GM23338 (cell line): ENCODE measurements at regions not wholly inside any gene's neighbourhood (a gene's known extent, or its start where the extent isn't known, plus 50 kb on each side); places are given as distances from the start of the nearest gene placed in this dataset.

ENCODE experiments used
- ATAC-seq: fragments of 200-7000 bp; cut with Tn5 transposase; 3 replicates; pipeline ENCODE4 v1.9.1; 2020
- DNase-seq: peaks from one replicate; pipeline ENCODE4 v3.0.0-alpha.2; 2015; ENCODE audit warnings: low spot score
- H2AFZ ChIP-seq: fragments of 200-600 bp; sonication (generic); 2 replicates; pipeline ENCODE4 v1.8.0; 2016; ENCODE audit warnings: antibody characterized with exemption, mild to moderate bottlenecking, moderate library complexity
- H3F3A ChIP-seq: fragments of 200-600 bp; sonication (generic); replicated peaks from 2 replicates; pipeline ENCODE4 v1.8.0; 2017; ENCODE audit warnings: antibody characterized with exemption, mixed run types, low read depth
- H3K27ac ChIP-seq: fragments of 200-600 bp; sonication (generic); 2 replicates; pipeline ENCODE4 v1.6.1; 2016; ENCODE audit warnings: low read depth
- H3K27me3 ChIP-seq: fragments of 200-600 bp; sonication (generic); 2 replicates; pipeline ENCODE4 v1.8.0; 2016; ENCODE audit warnings: mild to moderate bottlenecking, mixed run types, moderate library complexity; ENCODE audit not compliant: insufficient read depth
- H3K36me3 ChIP-seq: fragments of 200-600 bp; sonication (generic); 2 replicates; pipeline ENCODE4 v1.8.0; 2016; ENCODE audit warnings: mild to moderate bottlenecking; ENCODE audit not compliant: insufficient read depth
- H3K4me1 ChIP-seq: fragments of 200-600 bp; sonication (generic); 2 replicates; pipeline ENCODE4 v1.8.0; 2016; ENCODE audit warnings: mild to moderate bottlenecking, moderate library complexity; ENCODE audit not compliant: insufficient read depth
- H3K4me2 ChIP-seq: fragments of 200-600 bp; sonication (generic); 2 replicates; pipeline ENCODE4 v1.7.1; 2017; ENCODE audit warnings: mixed run types
- H3K4me3 ChIP-seq: fragments of 200-600 bp; sonication (generic); 2 replicates; pipeline ENCODE4 v1.6.1; 2016; ENCODE audit warnings: mixed run types
- H3K79me2 ChIP-seq: fragments of 200-600 bp; sonication (generic); replicated peaks from 2 replicates; pipeline ENCODE4 v1.8.0; 2017; ENCODE audit warnings: mild to moderate bottlenecking; ENCODE audit not compliant: insufficient read depth
- H3K9me2 ChIP-seq: fragments of 200-600 bp; sonication (generic); 2 replicates; pipeline ENCODE4 v1.8.0; 2017; ENCODE audit not compliant: insufficient read depth
- H4K20me1 ChIP-seq: fragments of 200-600 bp; sonication (generic); replicated peaks from 2 replicates; pipeline ENCODE4 v1.8.0; 2017; ENCODE audit warnings: mild to moderate bottlenecking; ENCODE audit not compliant: insufficient read depth
- H3K27ac Mint-ChIP-seq: 2 replicates; pipeline ENCODE4 v1.8.0; 2020; ENCODE audit warnings: inconsistent platforms, mild to moderate bottlenecking, moderate library complexity, mixed read lengths
- H3K27me3 Mint-ChIP-seq: 3 replicates; pipeline ENCODE4 v1.8.0; 2022; ENCODE audit warnings: low read depth, mild to moderate bottlenecking, moderate library complexity, mixed read lengths, inconsistent platforms; ENCODE audit not compliant: insufficient read depth, poor library complexity
- H3K36me3 Mint-ChIP-seq: 3 replicates; pipeline ENCODE4 v1.8.0; 2021; ENCODE audit warnings: low read depth, mild to moderate bottlenecking, inconsistent platforms, moderate library complexity, mixed read lengths
- H3K4me1 Mint-ChIP-seq: 3 replicates; pipeline ENCODE4 v1.8.0; 2020; ENCODE audit warnings: mild to moderate bottlenecking, inconsistent platforms, mixed read lengths
- H3K4me3 Mint-ChIP-seq: 3 replicates; pipeline ENCODE4 v1.8.0; 2021; ENCODE audit warnings: moderate library complexity, mild to moderate bottlenecking, inconsistent platforms, mixed read lengths
- H3K9me3 Mint-ChIP-seq: 3 replicates; pipeline ENCODE4 v1.8.0; 2020; ENCODE audit warnings: moderate library complexity, mild to moderate bottlenecking, inconsistent platforms, mixed read lengths
- EZH2 ChIP-seq: fragments of 200-600 bp; sonication (generic); IDR thresholded peaks from one replicate; pipeline ENCODE4 v1.8.0; 2017; ENCODE audit warnings: antibody characterized with exemption, mild to moderate bottlenecking, low read depth; ENCODE audit not compliant: unreplicated experiment
- EZH2phosphoT487 ChIP-seq: fragments of 200-600 bp; sonication (generic); IDR thresholded peaks from one replicate; pipeline ENCODE4 v1.8.1; 2018; ENCODE audit warnings: antibody characterized with exemption; ENCODE audit not compliant: unreplicated experiment
- JUNB ChIP-seq: IDR thresholded peaks from one replicate; pipeline ENCODE4 v1.6.1; 2016; ENCODE audit warnings: antibody characterized with exemption; ENCODE audit not compliant: unreplicated experiment
- STAT1 ChIP-seq: IDR thresholded peaks from one replicate; pipeline ENCODE4 v1.6.1; 2016; ENCODE audit warnings: antibody characterized with exemption; ENCODE audit not compliant: unreplicated experiment
- ZNF331 ChIP-seq: fragments of 250-450 bp; sonication (Bioruptor Pico); IDR thresholded peaks from 2 replicates; pipeline ENCODE4 v1.5.0; 2020; ENCODE audit warnings: low read depth, mild to moderate bottlenecking, moderate library complexity
- TF ChIP-seq, protein P1 (sequence below), 2 experiments: fragments of 200-600 bp in 1 of 2; sonication (generic) in 1 of 2; conservative IDR thresholded peaks; 2 replicates each; pipeline versions ENCODE4 v1.5.1 to v1.6.1; 2016 to 2017; ENCODE audit warnings: antibody characterized with exemption in 2 of 2, low read depth in 2 of 2, mild to moderate bottlenecking in 2 of 2, moderate library complexity in 1 of 2
- TF ChIP-seq, protein P2 (sequence below): IDR thresholded peaks from 2 replicates; pipeline ENCODE4 v1.6.1; 2016; ENCODE audit warnings: antibody characterized with exemption
- TF ChIP-seq, protein P3 (sequence below): fragments of 250-450 bp; sonication (Bioruptor Pico); IDR thresholded peaks from 2 replicates; pipeline ENCODE4 v1.5.0; 2020; ENCODE audit warnings: mild to moderate bottlenecking, moderate library complexity

DNA sequence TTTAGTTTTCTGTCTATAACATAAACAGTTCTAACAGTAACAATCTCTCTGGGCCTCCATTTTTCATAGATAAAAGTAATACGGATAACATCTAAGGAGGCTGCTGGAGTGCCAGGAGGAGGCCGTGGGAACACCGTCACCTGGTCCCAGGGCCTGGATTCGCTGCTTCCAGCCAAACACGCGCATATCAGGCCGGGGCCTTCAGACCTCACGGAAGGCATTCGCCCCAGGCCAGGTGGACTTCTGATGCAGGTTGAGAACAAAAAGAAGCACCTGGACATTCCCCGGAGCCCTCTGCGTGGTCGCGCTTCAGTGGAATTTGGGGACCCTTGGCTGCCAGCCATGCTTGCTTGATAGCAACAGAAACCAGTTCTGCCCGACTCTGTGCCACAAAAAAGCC is 113.1 kb upstream of the GUCA2B start:
- H3K36me3 Mint-ChIP-seq = no peaks in the 10 kb centered on the region; the same call in 2 of the 3 replicates

More for the DNA sequence above, 113.1 kb upstream of the GUCA2B start:
- Mint-ChIP-seq H3K4me1 (0 out of 3 replicates have a peak, but pooled peaks cover 2% of the 10 kb centered on the region), H3K4me3 (no peak overlapping the region), H3K27ac (no peak overlapping the region), H3K27me3 (peaks cover 2% of the 10 kb centered on the region), H3K9me3 (no peaks in the 10 kb centered on the region)
- H3K4me2 ChIP-seq = no peak overlapping the region
- H3K36me3 ChIP-seq = no peaks in the 10 kb centered on the region
- no peak for DNase-seq
- 0 out of 2 replicates have a peak, but pooled peaks cover 4% of the 10 kb centered on the region for H3K9me2 ChIP-seq
- H3K4me3 ChIP-seq = no peak overlapping the region
- no peak for ATAC-seq
- no peaks in the 10 kb centered on the region for H3K79me2 ChIP-seq
- peaks cover 6% of the 10 kb centered on the region; the same call in 1 of the 2 replicates for H3K27me3 ChIP-seq
- TF ChIP-seq, protein P1, sequence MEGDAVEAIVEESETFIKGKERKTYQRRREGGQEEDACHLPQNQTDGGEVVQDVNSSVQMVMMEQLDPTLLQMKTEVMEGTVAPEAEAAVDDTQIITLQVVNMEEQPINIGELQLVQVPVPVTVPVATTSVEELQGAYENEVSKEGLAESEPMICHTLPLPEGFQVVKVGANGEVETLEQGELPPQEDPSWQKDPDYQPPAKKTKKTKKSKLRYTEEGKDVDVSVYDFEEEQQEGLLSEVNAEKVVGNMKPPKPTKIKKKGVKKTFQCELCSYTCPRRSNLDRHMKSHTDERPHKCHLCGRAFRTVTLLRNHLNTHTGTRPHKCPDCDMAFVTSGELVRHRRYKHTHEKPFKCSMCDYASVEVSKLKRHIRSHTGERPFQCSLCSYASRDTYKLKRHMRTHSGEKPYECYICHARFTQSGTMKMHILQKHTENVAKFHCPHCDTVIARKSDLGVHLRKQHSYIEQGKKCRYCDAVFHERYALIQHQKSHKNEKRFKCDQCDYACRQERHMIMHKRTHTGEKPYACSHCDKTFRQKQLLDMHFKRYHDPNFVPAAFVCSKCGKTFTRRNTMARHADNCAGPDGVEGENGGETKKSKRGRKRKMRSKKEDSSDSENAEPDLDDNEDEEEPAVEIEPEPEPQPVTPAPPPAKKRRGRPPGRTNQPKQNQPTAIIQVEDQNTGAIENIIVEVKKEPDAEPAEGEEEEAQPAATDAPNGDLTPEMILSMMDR (conservative IDR thresholded peaks at IDR 0.05; ENCODE audit: low read depth in 2 of 2) = no peak
- TF ChIP-seq ZNF331 (CRISPR knock-in tag) (no peak), STAT1 (no peak), JUNB (no peak), EZH2 (no peak), EZH2phosphoT487 (no peak)
- TF ChIP-seq, protein P2, sequence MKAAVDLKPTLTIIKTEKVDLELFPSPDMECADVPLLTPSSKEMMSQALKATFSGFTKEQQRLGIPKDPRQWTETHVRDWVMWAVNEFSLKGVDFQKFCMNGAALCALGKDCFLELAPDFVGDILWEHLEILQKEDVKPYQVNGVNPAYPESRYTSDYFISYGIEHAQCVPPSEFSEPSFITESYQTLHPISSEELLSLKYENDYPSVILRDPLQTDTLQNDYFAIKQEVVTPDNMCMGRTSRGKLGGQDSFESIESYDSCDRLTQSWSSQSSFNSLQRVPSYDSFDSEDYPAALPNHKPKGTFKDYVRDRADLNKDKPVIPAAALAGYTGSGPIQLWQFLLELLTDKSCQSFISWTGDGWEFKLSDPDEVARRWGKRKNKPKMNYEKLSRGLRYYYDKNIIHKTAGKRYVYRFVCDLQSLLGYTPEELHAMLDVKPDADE = no peak
- TF ChIP-seq, protein P3, sequence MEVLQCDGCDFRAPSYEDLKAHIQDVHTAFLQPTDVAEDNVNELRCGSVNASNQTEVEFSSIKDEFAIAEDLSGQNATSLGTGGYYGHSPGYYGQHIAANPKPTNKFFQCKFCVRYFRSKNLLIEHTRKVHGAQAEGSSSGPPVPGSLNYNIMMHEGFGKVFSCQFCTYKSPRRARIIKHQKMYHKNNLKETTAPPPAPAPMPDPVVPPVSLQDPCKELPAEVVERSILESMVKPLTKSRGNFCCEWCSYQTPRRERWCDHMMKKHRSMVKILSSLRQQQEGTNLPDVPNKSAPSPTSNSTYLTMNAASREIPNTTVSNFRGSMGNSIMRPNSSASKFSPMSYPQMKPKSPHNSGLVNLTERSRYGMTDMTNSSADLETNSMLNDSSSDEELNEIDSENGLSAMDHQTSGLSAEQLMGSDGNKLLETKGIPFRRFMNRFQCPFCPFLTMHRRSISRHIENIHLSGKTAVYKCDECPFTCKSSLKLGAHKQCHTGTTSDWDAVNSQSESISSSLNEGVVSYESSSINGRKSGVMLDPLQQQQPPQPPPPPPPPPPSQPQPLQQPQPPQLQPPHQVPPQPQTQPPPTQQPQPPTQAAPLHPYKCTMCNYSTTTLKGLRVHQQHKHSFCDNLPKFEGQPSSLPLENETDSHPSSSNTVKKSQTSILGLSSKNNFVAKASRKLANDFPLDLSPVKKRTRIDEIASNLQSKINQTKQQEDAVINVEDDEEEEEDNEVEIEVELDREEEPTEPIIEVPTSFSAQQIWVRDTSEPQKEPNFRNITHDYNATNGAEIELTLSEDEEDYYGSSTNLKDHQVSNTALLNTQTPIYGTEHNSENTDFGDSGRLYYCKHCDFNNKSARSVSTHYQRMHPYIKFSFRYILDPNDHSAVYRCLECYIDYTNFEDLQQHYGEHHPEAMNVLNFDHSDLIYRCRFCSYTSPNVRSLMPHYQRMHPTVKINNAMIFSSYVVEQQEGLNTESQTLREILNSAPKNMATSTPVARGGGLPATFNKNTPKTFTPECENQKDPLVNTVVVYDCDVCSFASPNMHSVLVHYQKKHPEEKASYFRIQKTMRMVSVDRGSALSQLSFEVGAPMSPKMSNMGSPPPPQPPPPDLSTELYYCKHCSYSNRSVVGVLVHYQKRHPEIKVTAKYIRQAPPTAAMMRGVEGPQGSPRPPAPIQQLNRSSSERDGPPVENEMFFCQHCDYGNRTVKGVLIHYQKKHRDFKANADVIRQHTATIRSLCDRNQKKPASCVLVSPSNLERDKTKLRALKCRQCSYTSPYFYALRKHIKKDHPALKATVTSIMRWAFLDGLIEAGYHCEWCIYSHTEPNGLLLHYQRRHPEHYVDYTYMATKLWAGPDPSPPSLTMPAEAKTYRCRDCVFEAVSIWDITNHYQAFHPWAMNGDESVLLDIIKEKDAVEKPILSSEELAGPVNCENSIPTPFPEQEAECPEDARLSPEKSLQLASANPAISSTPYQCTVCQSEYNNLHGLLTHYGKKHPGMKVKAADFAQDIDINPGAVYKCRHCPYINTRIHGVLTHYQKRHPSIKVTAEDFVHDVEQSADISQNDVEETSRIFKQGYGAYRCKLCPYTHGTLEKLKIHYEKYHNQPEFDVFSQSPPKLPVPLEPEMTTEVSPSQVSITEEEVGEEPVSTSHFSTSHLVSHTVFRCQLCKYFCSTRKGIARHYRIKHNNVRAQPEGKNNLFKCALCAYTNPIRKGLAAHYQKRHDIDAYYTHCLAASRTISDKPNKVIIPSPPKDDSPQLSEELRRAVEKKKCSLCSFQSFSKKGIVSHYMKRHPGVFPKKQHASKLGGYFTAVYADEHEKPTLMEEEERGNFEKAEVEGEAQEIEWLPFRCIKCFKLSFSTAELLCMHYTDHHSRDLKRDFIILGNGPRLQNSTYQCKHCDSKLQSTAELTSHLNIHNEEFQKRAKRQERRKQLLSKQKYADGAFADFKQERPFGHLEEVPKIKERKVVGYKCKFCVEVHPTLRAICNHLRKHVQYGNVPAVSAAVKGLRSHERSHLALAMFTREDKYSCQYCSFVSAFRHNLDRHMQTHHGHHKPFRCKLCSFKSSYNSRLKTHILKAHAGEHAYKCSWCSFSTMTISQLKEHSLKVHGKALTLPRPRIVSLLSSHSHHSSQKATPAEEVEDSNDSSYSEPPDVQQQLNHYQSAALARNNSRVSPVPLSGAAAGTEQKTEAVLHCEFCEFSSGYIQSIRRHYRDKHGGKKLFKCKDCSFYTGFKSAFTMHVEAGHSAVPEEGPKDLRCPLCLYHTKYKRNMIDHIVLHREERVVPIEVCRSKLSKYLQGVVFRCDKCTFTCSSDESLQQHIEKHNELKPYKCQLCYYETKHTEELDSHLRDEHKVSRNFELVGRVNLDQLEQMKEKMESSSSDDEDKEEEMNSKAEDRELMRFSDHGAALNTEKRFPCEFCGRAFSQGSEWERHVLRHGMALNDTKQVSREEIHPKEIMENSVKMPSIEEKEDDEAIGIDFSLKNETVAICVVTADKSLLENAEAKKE (CRISPR knock-in tag) = no peak
- no peak overlapping the region for H3K27ac ChIP-seq
- no peaks in the 10 kb centered on the region for H3K4me1 ChIP-seq
- no peaks in the 10 kb centered on the region for H3F3A ChIP-seq
- no peaks in the 10 kb centered on the region for H4K20me1 ChIP-seq
- H2AFZ ChIP-seq = no peak overlapping the region
